ENCODE measurements at regions not wholly inside any gene's neighbourhood (a gene's known extent, or its start where the extent isn't known, plus 50 kb on each side); places are given as distances from the start of the nearest gene placed in this dataset.
"Not testable (repeated sequence)": the region's sequence is repeated elsewhere in the genome, so short reads cannot be mapped to it uniquely, and the experiment has no call there.

GRCh38 chr15:62323353-62323890 lies 158.3 kb upstream of the C2CD4B start:
- H3K27ac Mint-ChIP-seq: no peak overlapping the region
- DNase-seq: no peak
- H3K4me1 Mint-ChIP-seq (ENCODE audit: low read depth): no peaks in the 10 kb centered on the region
- H3K27me3 Mint-ChIP-seq: peaks cover 22% of the 10 kb centered on the region
- H3K9me3 Mint-ChIP-seq: no peaks in the 10 kb centered on the region
- no peaks in the 10 kb centered on the region for H3K36me3 Mint-ChIP-seq (ENCODE audit: low read depth)
- H3K4me3 Mint-ChIP-seq: no peak overlapping the region

- H3K4me3 Mint-ChIP-seq: no peak overlapping the region
- no peaks in the 10 kb centered on the region for H3K9me3 Mint-ChIP-seq
- H3K27me3 Mint-ChIP-seq: peaks cover 22% of the 10 kb centered on the region
- H3K4me1 Mint-ChIP-seq (ENCODE audit: low read depth): no peaks in the 10 kb centered on the region
- H3K36me3 Mint-ChIP-seq (ENCODE audit: low read depth): no peaks in the 10 kb centered on the region
- DNase-seq: no peak
- no peak overlapping the region for H3K27ac Mint-ChIP-seq
Observed at GRCh38 chr15:62324382-62324781, 159.3 kb upstream of the C2CD4B start.

GRCh38 chr15:62325597-62325996 lies 160.5 kb upstream of the C2CD4B start:
- no peak overlapping the region for H3K4me3 Mint-ChIP-seq
- H3K27ac Mint-ChIP-seq: no peak overlapping the region
- no peaks in the 10 kb centered on the region for H3K9me3 Mint-ChIP-seq
- H3K27me3 Mint-ChIP-seq: peaks cover 16% of the 10 kb centered on the region
- DNase-seq: no peak
- H3K36me3 Mint-ChIP-seq (ENCODE audit: low read depth): no peaks in the 10 kb centered on the region
- H3K4me1 Mint-ChIP-seq (ENCODE audit: low read depth): no peaks in the 10 kb centered on the region

- Mint-ChIP-seq H3K4me1 (ENCODE audit: low read depth) (no peaks in the 10 kb centered on the region), H3K4me3 (no peak overlapping the region), H3K27ac (no peak overlapping the region), H3K9me3 (no peaks in the 10 kb centered on the region), H3K36me3 (ENCODE audit: low read depth) (no peaks in the 10 kb centered on the region), H3K27me3 (peaks cover 16% of the 10 kb centered on the region)
- DNase-seq: no peak
Observed at GRCh38 chr15:62326460-62327011, 161.5 kb upstream of the C2CD4B start.

GRCh38 chr15:62327406-62327805 lies 162.3 kb upstream of the C2CD4B start:
- H3K9me3 Mint-ChIP-seq: no peaks in the 10 kb centered on the region
- no peak for DNase-seq
- H3K27me3 Mint-ChIP-seq: peaks cover 13% of the 10 kb centered on the region
- H3K36me3 Mint-ChIP-seq (ENCODE audit: low read depth): no peaks in the 10 kb centered on the region
- no peak overlapping the region for H3K4me3 Mint-ChIP-seq
- H3K4me1 Mint-ChIP-seq (ENCODE audit: low read depth): no peaks in the 10 kb centered on the region
- no peak overlapping the region for H3K27ac Mint-ChIP-seq

GRCh38 chr15:62332472-62332871 lies 167.4 kb upstream of the C2CD4B start:
- not testable (repeated sequence) for H3K27ac Mint-ChIP-seq; H3K27me3 Mint-ChIP-seq; H3K9me3 Mint-ChIP-seq; H3K36me3 Mint-ChIP-seq (ENCODE audit: low read depth); DNase-seq; H3K4me1 Mint-ChIP-seq (ENCODE audit: low read depth); H3K4me3 Mint-ChIP-seq

GRCh38 chr15:62334536-62334935 lies 169.5 kb upstream of the C2CD4B start:
- Mint-ChIP-seq H3K4me1 (ENCODE audit: low read depth) (no peaks in the 10 kb centered on the region), H3K9me3 (no peaks in the 10 kb centered on the region), H3K27me3 (peaks cover 4% of the 10 kb centered on the region), H3K36me3 (ENCODE audit: low read depth) (no peaks in the 10 kb centered on the region), H3K4me3 (no peak overlapping the region), H3K27ac (no peak overlapping the region)
- no peak for DNase-seq

- Mint-ChIP-seq H3K36me3 (ENCODE audit: low read depth) (no peaks in the 10 kb centered on the region), H3K4me3 (no peak overlapping the region), H3K9me3 (no peaks in the 10 kb centered on the region), H3K27me3 (peaks cover 6% of the 10 kb centered on the region), H3K4me1 (ENCODE audit: low read depth) (no peaks in the 10 kb centered on the region), H3K27ac (no peak overlapping the region)
- no peak for DNase-seq
Observed at GRCh38 chr15:62337934-62338333, 172.8 kb upstream of the C2CD4B start.

- no peak overlapping the region for H3K27ac Mint-ChIP-seq
- no peaks in the 10 kb centered on the region for H3K36me3 Mint-ChIP-seq (ENCODE audit: low read depth)
- no peaks in the 10 kb centered on the region for H3K9me3 Mint-ChIP-seq
- H3K4me1 Mint-ChIP-seq (ENCODE audit: low read depth): no peaks in the 10 kb centered on the region
- H3K4me3 Mint-ChIP-seq: no peak overlapping the region
- peaks cover 6% of the 10 kb centered on the region for H3K27me3 Mint-ChIP-seq
- no peak for DNase-seq
Observed at GRCh38 chr15:62338497-62338896, 173.4 kb upstream of the C2CD4B start.

GRCh38 chr15:62342959-62343358 lies 177.9 kb upstream of the C2CD4B start:
- H3K9me3 Mint-ChIP-seq: no peaks in the 10 kb centered on the region
- peaks cover 6% of the 10 kb centered on the region for H3K27me3 Mint-ChIP-seq

GRCh38 chr15:62343397-62343796 lies 178.3 kb upstream of the C2CD4B start:
- no peak overlapping the region for H3K27ac Mint-ChIP-seq
- no peak for DNase-seq
- H3K4me1 Mint-ChIP-seq (ENCODE audit: low read depth): peaks cover 3% of the 10 kb centered on the region
- H3K9me3 Mint-ChIP-seq: no peaks in the 10 kb centered on the region
- H3K27me3 Mint-ChIP-seq: peaks cover 6% of the 10 kb centered on the region
- no peaks in the 10 kb centered on the region for H3K36me3 Mint-ChIP-seq (ENCODE audit: low read depth)
- no peak overlapping the region for H3K4me3 Mint-ChIP-seq

More at GRCh38 chr15:62342959-62343358, 177.9 kb upstream of the C2CD4B start:
- Mint-ChIP-seq H3K4me1 (ENCODE audit: low read depth) (peaks cover 3% of the 10 kb centered on the region), H3K4me3 (no peak overlapping the region), H3K27ac (no peak overlapping the region), H3K36me3 (ENCODE audit: low read depth) (no peaks in the 10 kb centered on the region)
- no peak for DNase-seq

- H3K36me3 Mint-ChIP-seq (ENCODE audit: low read depth): no peaks in the 10 kb centered on the region
- peaks cover 3% of the 10 kb centered on the region for H3K27me3 Mint-ChIP-seq
- peak; percentile 60 for DNase-seq
- H3K27ac Mint-ChIP-seq: no peak overlapping the region
- H3K4me3 Mint-ChIP-seq: peak overlapping the region; percentile 53
- peaks cover 3% of the 10 kb centered on the region for H3K4me1 Mint-ChIP-seq (ENCODE audit: low read depth)
- no peaks in the 10 kb centered on the region for H3K9me3 Mint-ChIP-seq
Observed at GRCh38 chr15:62344806-62345539, 179.9 kb upstream of the C2CD4B start.

GRCh38 chr15:62346168-62346567 lies 181.1 kb upstream of the C2CD4B start:
- H3K9me3 Mint-ChIP-seq: no peaks in the 10 kb centered on the region
- H3K27ac Mint-ChIP-seq: no peak overlapping the region
- H3K27me3 Mint-ChIP-seq: peaks cover 9% of the 10 kb centered on the region
- H3K4me3 Mint-ChIP-seq: no peak overlapping the region
- peaks cover 3% of the 10 kb centered on the region for H3K4me1 Mint-ChIP-seq (ENCODE audit: low read depth)
- DNase-seq: no peak
- no peaks in the 10 kb centered on the region for H3K36me3 Mint-ChIP-seq (ENCODE audit: low read depth)

- no peak overlapping the region for H3K27ac Mint-ChIP-seq
- peaks cover 17% of the 10 kb centered on the region for H3K27me3 Mint-ChIP-seq
- H3K4me1 Mint-ChIP-seq (ENCODE audit: low read depth): peaks cover 3% of the 10 kb centered on the region
- no peaks in the 10 kb centered on the region for H3K36me3 Mint-ChIP-seq (ENCODE audit: low read depth)
- no peak overlapping the region for H3K4me3 Mint-ChIP-seq
- H3K9me3 Mint-ChIP-seq: no peaks in the 10 kb centered on the region
- DNase-seq: no peak
Observed at GRCh38 chr15:62348118-62348517, 183.0 kb upstream of the C2CD4B start.

GRCh38 chr15:62348623-62349022 lies 183.5 kb upstream of the C2CD4B start:
- H3K27me3 Mint-ChIP-seq: peaks cover 17% of the 10 kb centered on the region
- H3K27ac Mint-ChIP-seq: no peak overlapping the region
- H3K4me3 Mint-ChIP-seq: no peak overlapping the region
- H3K9me3 Mint-ChIP-seq: no peaks in the 10 kb centered on the region
- H3K36me3 Mint-ChIP-seq (ENCODE audit: low read depth): no peaks in the 10 kb centered on the region
- peaks cover 3% of the 10 kb centered on the region for H3K4me1 Mint-ChIP-seq (ENCODE audit: low read depth)
- DNase-seq: no peak

All from activated T-cell treated with anti-CD3 and anti-CD28 coated beads, Interleukin-2, amount 50 U/mL, for 24 hours (primary cell).